ENCODE measurements at regions not wholly inside any gene's neighbourhood (a gene's known extent, or its start where the extent isn't known, plus 50 kb on each side); places are given as distances from the start of the nearest gene placed in this dataset.

DNA sequence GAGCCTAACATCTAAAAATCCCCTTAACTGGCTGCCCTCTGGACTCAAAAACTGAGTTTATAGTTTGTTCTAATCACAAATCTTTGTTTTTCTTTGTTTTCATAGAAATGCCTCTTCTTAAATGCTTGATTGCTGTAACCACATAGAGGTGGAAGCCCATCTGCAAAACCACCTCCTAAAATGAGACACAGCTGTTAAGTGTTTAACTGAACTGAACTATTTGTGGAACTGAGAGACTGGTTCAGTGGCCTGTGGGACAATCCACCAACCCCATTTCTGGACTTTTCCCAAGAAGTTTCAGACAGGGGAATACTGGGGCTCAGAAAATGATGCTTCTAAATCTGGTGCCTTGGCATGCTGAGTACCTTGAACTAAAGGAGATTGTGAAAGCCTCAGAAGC lies 50.9 kb upstream of the TM9SF2 start:
- BruUV-seq (replicated peaks): no TSS peak
- ChIA-PET POLR2A (no interaction called here), CTCF (no interaction called here)
- DNase-seq: no peak
- H3K36me3 ChIP-seq (ENCODE audit: control insufficient read depth, insufficient read depth, low read length): no peaks in the 10 kb centered on the region
- H3K36me3 Mint-ChIP-seq (ENCODE audit: insufficient read depth, unreplicated experiment): no peaks in the 10 kb centered on the region
- no peaks in the 10 kb centered on the region for H3K9me3 Mint-ChIP-seq (ENCODE audit: unreplicated experiment)
- H3K4me1 Mint-ChIP-seq (ENCODE audit: low read depth, unreplicated experiment): no peaks in the 10 kb centered on the region
- intact Hi-C loops (cut with micrococcal nuclease; ENCODE audit: unreplicated experiment): no loop called here
- H3K27ac Mint-ChIP-seq (ENCODE audit: unreplicated experiment): no peak overlapping the region
- H3K4me1 ChIP-seq: no peaks in the 10 kb centered on the region
- no peaks in the 10 kb centered on the region for H3K27me3 ChIP-seq (replicated peaks; ENCODE audit: control insufficient read depth, insufficient read depth, low read length)
- no peaks in the 10 kb centered on the region for H3K27me3 Mint-ChIP-seq (ENCODE audit: insufficient read depth, unreplicated experiment)
- TF ChIP-seq, protein P1, sequence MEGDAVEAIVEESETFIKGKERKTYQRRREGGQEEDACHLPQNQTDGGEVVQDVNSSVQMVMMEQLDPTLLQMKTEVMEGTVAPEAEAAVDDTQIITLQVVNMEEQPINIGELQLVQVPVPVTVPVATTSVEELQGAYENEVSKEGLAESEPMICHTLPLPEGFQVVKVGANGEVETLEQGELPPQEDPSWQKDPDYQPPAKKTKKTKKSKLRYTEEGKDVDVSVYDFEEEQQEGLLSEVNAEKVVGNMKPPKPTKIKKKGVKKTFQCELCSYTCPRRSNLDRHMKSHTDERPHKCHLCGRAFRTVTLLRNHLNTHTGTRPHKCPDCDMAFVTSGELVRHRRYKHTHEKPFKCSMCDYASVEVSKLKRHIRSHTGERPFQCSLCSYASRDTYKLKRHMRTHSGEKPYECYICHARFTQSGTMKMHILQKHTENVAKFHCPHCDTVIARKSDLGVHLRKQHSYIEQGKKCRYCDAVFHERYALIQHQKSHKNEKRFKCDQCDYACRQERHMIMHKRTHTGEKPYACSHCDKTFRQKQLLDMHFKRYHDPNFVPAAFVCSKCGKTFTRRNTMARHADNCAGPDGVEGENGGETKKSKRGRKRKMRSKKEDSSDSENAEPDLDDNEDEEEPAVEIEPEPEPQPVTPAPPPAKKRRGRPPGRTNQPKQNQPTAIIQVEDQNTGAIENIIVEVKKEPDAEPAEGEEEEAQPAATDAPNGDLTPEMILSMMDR (IDR thresholded peaks at IDR 0.05; ENCODE audit: insufficient read depth in 1 of 2, low read depth in 1 of 2, low read length in 1 of 2, severe bottlenecking in 1 of 2, unreplicated experiment in 1 of 2): no peak
- H3K9me3 ChIP-seq: 0 out of 2 replicates have a peak, but pooled peaks cover 3% of the 10 kb centered on the region
- no peak overlapping the region for H3K4me3 ChIP-seq (ENCODE audit: low read depth, low read length)
- no peak overlapping the region for H3K4me3 Mint-ChIP-seq (ENCODE audit: unreplicated experiment)
